Hematopoietic multipotent progenitor cell treated with erythropoietin and hydrocortisone succinate and interleukin-3 and kit ligand, for 15 days (in vitro differentiated cells): ENCODE measurements at regions not wholly inside any gene's neighbourhood (a gene's known extent, or its start where the extent isn't known, plus 50 kb on each side); places are given as distances from the start of the nearest gene placed in this dataset.

Experiments
- DNase-seq: peaks from one replicate; pipeline ENCODE4 v3.0.0-alpha.2; 2015; ENCODE audit warnings: low spot score

- no peak for DNase-seq
Measured at GRCh38 chr5:93320920-93321445, 260.0 kb downstream of the NR2F1-AS1 start.

GRCh38 chr5:93313672-93314071 is 267.3 kb downstream of the NR2F1-AS1 start:
- DNase-seq: no peak

- no peak for DNase-seq
Measured at GRCh38 chr5:93311881-93312280, 269.1 kb downstream of the NR2F1-AS1 start.

- no peak for DNase-seq
Measured at GRCh38 chr5:93307557-93307956, 273.5 kb downstream of the NR2F1-AS1 start.

- no peak for DNase-seq
Measured at GRCh38 chr5:93305984-93306383, 275.0 kb downstream of the NR2F1-AS1 start.

GRCh38 chr5:93304456-93305250 is 276.4 kb downstream of the NR2F1-AS1 start:
- no peak for DNase-seq

GRCh38 chr5:93303291-93303691 is 277.7 kb downstream of the NR2F1-AS1 start:
- DNase-seq: no peak

- DNase-seq: no peak
Measured at GRCh38 chr5:93302711-93303110, 278.3 kb downstream of the NR2F1-AS1 start.

- DNase-seq: no peak
Measured at GRCh38 chr5:93300945-93301344, 280.1 kb downstream of the NR2F1-AS1 start.

GRCh38 chr5:93300309-93300923 is 280.6 kb downstream of the NR2F1-AS1 start:
- DNase-seq: no peak

- no peak for DNase-seq
Measured at GRCh38 chr5:93299681-93300308, 281.2 kb downstream of the NR2F1-AS1 start.

GRCh38 chr5:93297116-93297515 is 283.9 kb downstream of the NR2F1-AS1 start:
- no peak for DNase-seq

GRCh38 chr5:93296338-93296737 is 284.7 kb downstream of the NR2F1-AS1 start:
- no peak for DNase-seq

- no peak for DNase-seq
Measured at GRCh38 chr5:93294996-93295395, 286.0 kb downstream of the NR2F1-AS1 start.

- no peak for DNase-seq
Measured at GRCh38 chr5:93294199-93294598, 286.8 kb downstream of the NR2F1-AS1 start.

GRCh38 chr5:93289942-93290341 is 291.1 kb downstream of the NR2F1-AS1 start:
- no peak for DNase-seq

- no peak for DNase-seq
Measured at GRCh38 chr5:93285461-93285860, 295.6 kb downstream of the NR2F1-AS1 start.

GRCh38 chr5:93281980-93282772 is 298.8 kb downstream of the NR2F1-AS1 start:
- no peak for DNase-seq

- DNase-seq: no peak
Measured at GRCh38 chr5:93280518-93280917, 300.5 kb downstream of the NR2F1-AS1 start.

GRCh38 chr5:93279296-93279963 is 301.6 kb downstream of the NR2F1-AS1 start:
- DNase-seq: no peak

GRCh38 chr5:93278896-93279295 is 302.1 kb downstream of the NR2F1-AS1 start:
- DNase-seq: no peak

- no peak for DNase-seq
Measured at GRCh38 chr5:93277051-93277450, 304.0 kb downstream of the NR2F1-AS1 start.
